Smooth muscle cell (in vitro differentiated cells): ENCODE measurements at regions not wholly inside any gene's neighbourhood (a gene's known extent, or its start where the extent isn't known, plus 50 kb on each side); places are given as distances from the start of the nearest gene placed in this dataset.

ENCODE experiments used
- DNase-seq: peaks from one replicate; lab custom pipeline; 2025; ENCODE audit not compliant: unreplicated experiment; lab: John Stamatoyannopoulos, UW
- H2AFZ ChIP-seq: fragments of 200-600 bp; sonication (generic); 2 replicates; pipeline ENCODE4 v1.6.0; 2016; ENCODE audit warnings: antibody characterized with exemption, low read depth, mild to moderate bottlenecking
- H3F3A ChIP-seq: fragments of 200-600 bp; sonication (generic); 2 replicates; pipeline ENCODE4 v1.6.0; 2017; ENCODE audit warnings: antibody characterized with exemption, low read depth
- H3K27ac ChIP-seq: fragments of 200-600 bp; sonication (generic); 2 replicates; pipeline ENCODE4 v1.5.1; 2016; ENCODE audit warnings: low read depth, mild to moderate bottlenecking
- H3K27me3 ChIP-seq: fragments of 200-600 bp; sonication (generic); 2 replicates; pipeline ENCODE4 v1.6.1; 2016; ENCODE audit warnings: low read depth, mild to moderate bottlenecking
- H3K36me3 ChIP-seq: fragments of 200-600 bp; sonication (generic); 2 replicates; pipeline ENCODE4 v1.5.1; 2016; ENCODE audit warnings: low read depth
- H3K4me1 ChIP-seq: fragments of 200-600 bp; sonication (generic); 2 replicates; pipeline ENCODE4 v1.5.1; 2016; ENCODE audit warnings: low read depth
- H3K4me2 ChIP-seq: fragments of 200-600 bp; sonication (generic); 2 replicates; pipeline ENCODE4 v1.6.0; 2016; ENCODE audit warnings: mild to moderate bottlenecking
- H3K4me3 ChIP-seq: fragments of 200-600 bp; sonication (generic); 2 replicates; pipeline ENCODE4 v1.5.1; 2016; ENCODE audit warnings: mild to moderate bottlenecking
- H3K79me2 ChIP-seq: fragments of 200-600 bp; sonication (generic); 2 replicates; pipeline ENCODE4 v1.6.0; 2016; ENCODE audit warnings: low read depth, mild to moderate bottlenecking
- H3K9ac ChIP-seq: fragments of 200-600 bp; sonication (generic); 2 replicates; pipeline ENCODE4 v1.6.0; 2016; ENCODE audit warnings: low read depth
- H3K9me3 ChIP-seq: fragments of 200-600 bp; sonication (generic); replicated peaks from 2 replicates; pipeline ENCODE4 v1.5.1; 2016; ENCODE audit warnings: low read depth
- H4K20me1 ChIP-seq: fragments of 200-600 bp; sonication (generic); 2 replicates; pipeline ENCODE4 v1.6.0; 2016; ENCODE audit warnings: low read depth
- CTCF ChIP-seq: fragments of 200-600 bp; sonication (generic); IDR thresholded peaks from 2 replicates; pipeline ENCODE4 v1.5.1; 2017; ENCODE audit warnings: borderline replicate concordance, mild to moderate bottlenecking, antibody characterized with exemption; ENCODE audit not compliant: insufficient read depth, poor library complexity, severe bottlenecking
- WGBS: methylation state at CpG from one replicate; pipeline ENCODE4 v1.1.7; 2016; ENCODE audit warnings: low lambda C conversion rate; 5-methylcytosine and 5-hydroxymethylcytosine counted together

DNA sequence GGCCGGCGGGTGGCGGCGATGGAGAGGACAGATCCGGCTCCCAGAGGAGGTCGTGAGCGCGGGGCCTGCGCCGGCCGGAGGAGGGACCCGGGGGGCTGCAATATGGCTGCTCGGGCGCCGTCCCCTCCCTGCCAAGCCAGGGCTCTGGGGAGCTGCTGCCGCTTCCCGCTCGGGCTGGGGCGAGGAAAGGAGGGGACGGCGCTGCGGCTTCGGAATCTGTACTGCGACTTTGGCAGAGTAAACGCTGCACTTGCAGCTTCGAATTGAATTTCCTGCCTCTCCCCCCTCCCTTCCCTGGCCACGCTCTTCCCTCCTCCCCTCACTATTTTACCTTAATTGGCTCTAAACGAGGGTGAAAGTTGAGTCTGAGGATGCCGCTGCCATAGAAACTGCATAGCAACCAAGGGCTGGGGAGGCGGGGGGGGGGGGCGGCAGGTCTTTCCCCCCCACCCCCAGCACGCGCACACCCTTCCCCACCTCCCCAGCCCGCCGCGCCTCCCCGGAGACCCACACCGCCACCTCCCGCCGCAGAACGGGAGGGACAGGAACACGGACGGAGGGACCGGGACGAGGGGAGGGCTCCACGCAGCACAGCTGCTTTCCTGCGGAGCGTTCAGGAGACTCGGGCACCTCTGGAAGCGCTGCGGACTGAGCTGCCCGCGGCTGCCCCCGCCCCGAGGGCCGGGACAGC is 93.9 kb downstream of the RNASET2 start:
- TF ChIP-seq CTCF = no peak
- 2% methylated on average over 44 of the region's 56 CpGs for WGBS
- Histone ChIP-seq H3K27me3 (peaks cover 41% of the 10 kb centered on the region), H3K36me3 (no peaks in the 10 kb centered on the region), H3K9me3 (no peaks in the 10 kb centered on the region), H3K79me2 (no peaks in the 10 kb centered on the region), H3K4me1 (no peaks in the 10 kb centered on the region), H3K27ac (no peak overlapping the region), H3K9ac (peak overlapping the region; percentile 17), H4K20me1 (no peaks in the 10 kb centered on the region), H2AFZ (peak overlapping the region; percentile 76), H3F3A (no peaks in the 10 kb centered on the region), H3K4me3 (peak overlapping the region; percentile 66), H3K4me2 (peak overlapping the region; percentile 96)
- DNase-seq = no peak

- Histone ChIP-seq H3K4me1 (no peaks in the 10 kb centered on the region), H3K27ac (no peak overlapping the region), H2AFZ (peak overlapping the region; percentile 76), H3K79me2 (no peaks in the 10 kb centered on the region), H4K20me1 (no peaks in the 10 kb centered on the region), H3K4me2 (peak overlapping the region; percentile 96), H3K4me3 (peak overlapping the region; percentile 66), H3F3A (no peaks in the 10 kb centered on the region), H3K36me3 (no peaks in the 10 kb centered on the region), H3K27me3 (peaks cover 41% of the 10 kb centered on the region), H3K9me3 (no peaks in the 10 kb centered on the region), H3K9ac (no peak overlapping the region)
- WGBS = 7% methylated on average over 11 of the region's 11 CpGs
- TF ChIP-seq CTCF = no peak
- no peak for DNase-seq
Observed at GRCh38 chr6:166861961-166862286, 94.4 kb downstream of the RNASET2 start.

GRCh38 chr6:166861304-166861703 is 95.0 kb downstream of the RNASET2 start:
- Histone ChIP-seq H3K9me3 (no peaks in the 10 kb centered on the region), H3K9ac (no peak overlapping the region), H3K27me3 (peaks cover 41% of the 10 kb centered on the region), H3K36me3 (no peaks in the 10 kb centered on the region), H3K27ac (no peak overlapping the region), H4K20me1 (no peaks in the 10 kb centered on the region), H3K4me3 (peak overlapping the region; percentile 66), H3K4me1 (no peaks in the 10 kb centered on the region), H2AFZ (no peak overlapping the region), H3F3A (no peaks in the 10 kb centered on the region), H3K4me2 (peak overlapping the region; percentile 96), H3K79me2 (no peaks in the 10 kb centered on the region)
- 78% methylated on average over 5 of the region's 5 CpGs for WGBS
- no peak for TF ChIP-seq CTCF
- no peak for DNase-seq

GRCh38 chr6:166860392-166860791 is 96.0 kb downstream of the RNASET2 start:
- Histone ChIP-seq H3K27me3 (peaks cover 41% of the 10 kb centered on the region), H3K9ac (no peak overlapping the region), H3K27ac (no peak overlapping the region), H3K36me3 (no peaks in the 10 kb centered on the region), H3K9me3 (no peaks in the 10 kb centered on the region), H3K4me3 (no peak overlapping the region), H4K20me1 (no peaks in the 10 kb centered on the region), H3K4me2 (no peak overlapping the region), H2AFZ (no peak overlapping the region), H3K4me1 (no peaks in the 10 kb centered on the region), H3F3A (no peaks in the 10 kb centered on the region), H3K79me2 (no peaks in the 10 kb centered on the region)
- TF ChIP-seq CTCF = no peak
- DNase-seq = no peak
- WGBS = 65% methylated on average over 6 of the region's 6 CpGs
